ENCODE measurements at regions not wholly inside any gene's neighbourhood (a gene's known extent, or its start where the extent isn't known, plus 50 kb on each side); places are given as distances from the start of the nearest gene placed in this dataset.

- no peak overlapping the region for H3K4me3 ChIP-seq (ENCODE audit: low read length in 3 of 3)
- H3K4me1 ChIP-seq (ENCODE audit: control insufficient read depth in 2 of 3, insufficient read depth in 2 of 3, low read depth in 1 of 3, low read length in 3 of 3): no peaks in the 10 kb centered on the region
- intact Hi-C loops (cut with DNase I): no loop called here
- no peak overlapping the region for H3K27ac ChIP-seq (ENCODE audit: low read depth in 2 of 2, low read length in 2 of 2)
- no peak for TF ChIP-seq CTCF (IDR thresholded peaks at IDR 0.05; ENCODE audit: borderline replicate concordance, extremely low read depth, insufficient read depth)
- no peaks in the 10 kb centered on the region for H3K27me3 ChIP-seq (ENCODE audit: control insufficient read depth, insufficient read depth, low read length)
- FAIRE-seq (no peak), DNase-seq (peak in 1 of 5 donors; percentile 71)
- H3K9me3 ChIP-seq (ENCODE audit: control insufficient read depth in 2 of 3, insufficient read depth in 1 of 3, low read length in 3 of 3): no peaks in the 10 kb centered on the region
- H3K36me3 ChIP-seq (ENCODE audit: control insufficient read depth in 2 of 3, insufficient read depth in 3 of 3, low read length in 3 of 3): no peaks in the 10 kb centered on the region
- H3K9ac ChIP-seq (ENCODE audit: low read length in 3 of 3): no peak overlapping the region
These were observed 63.9 kb upstream of the FAM20C start for GRCh38 chr7:128171-129080.

GRCh38 chr7:129366-130221, 62.8 kb upstream of the FAM20C start:
- Histone ChIP-seq H3K9me3 (ENCODE audit: control insufficient read depth in 2 of 3, insufficient read depth in 1 of 3, low read length in 3 of 3) (no peaks in the 10 kb centered on the region), H3K4me3 (ENCODE audit: low read length in 3 of 3) (no peak overlapping the region), H3K27ac (ENCODE audit: low read depth in 2 of 2, low read length in 2 of 2) (no peak overlapping the region), H3K27me3 (ENCODE audit: control insufficient read depth, insufficient read depth, low read length) (no peaks in the 10 kb centered on the region), H3K4me1 (ENCODE audit: control insufficient read depth in 2 of 3, insufficient read depth in 2 of 3, low read depth in 1 of 3, low read length in 3 of 3) (no peaks in the 10 kb centered on the region), H3K36me3 (ENCODE audit: control insufficient read depth in 2 of 3, insufficient read depth in 3 of 3, low read length in 3 of 3) (no peaks in the 10 kb centered on the region), H3K9ac (ENCODE audit: low read length in 3 of 3) (no peak overlapping the region)
- intact Hi-C loops (cut with DNase I): no loop called here
- no peak for FAIRE-seq
- DNase-seq: peak in 1 of 5 donors; percentile 76
- TF ChIP-seq CTCF (IDR thresholded peaks at IDR 0.05; ENCODE audit: borderline replicate concordance, extremely low read depth, insufficient read depth): no peak

- no peak for TF ChIP-seq CTCF (IDR thresholded peaks at IDR 0.05; ENCODE audit: borderline replicate concordance, extremely low read depth, insufficient read depth)
- H3K27ac ChIP-seq (ENCODE audit: low read depth in 2 of 2, low read length in 2 of 2): no peak overlapping the region
- no peak for FAIRE-seq
These were observed 62.2 kb upstream of the FAM20C start for GRCh38 chr7:130222-130572.

More at GRCh38 chr7:130222-130572, 62.2 kb upstream of the FAM20C start:
- no peak overlapping the region for H3K9ac ChIP-seq (ENCODE audit: low read length in 3 of 3)
- DNase-seq: no peak
- no peaks in the 10 kb centered on the region for H3K36me3 ChIP-seq (ENCODE audit: control insufficient read depth in 2 of 3, insufficient read depth in 3 of 3, low read length in 3 of 3)
- H3K9me3 ChIP-seq (ENCODE audit: control insufficient read depth in 2 of 3, insufficient read depth in 1 of 3, low read length in 3 of 3): no peaks in the 10 kb centered on the region
- H3K4me3 ChIP-seq (ENCODE audit: low read length in 3 of 3): no peak overlapping the region
- no peaks in the 10 kb centered on the region for H3K27me3 ChIP-seq (ENCODE audit: control insufficient read depth, insufficient read depth, low read length)
- H3K4me1 ChIP-seq (ENCODE audit: control insufficient read depth in 2 of 3, insufficient read depth in 2 of 3, low read depth in 1 of 3, low read length in 3 of 3): no peaks in the 10 kb centered on the region
- intact Hi-C loops (cut with DNase I): no loop called here
